Epithelial cell of prostate (primary cell): ENCODE measurements at regions not wholly inside any gene's neighbourhood (a gene's known extent, or its start where the extent isn't known, plus 50 kb on each side); places are given as distances from the start of the nearest gene placed in this dataset.
"Not testable (repeated sequence)": the region's sequence is repeated elsewhere in the genome, so short reads cannot be mapped to it uniquely, and the experiment has no call there.

ENCODE experiments used
- DNase-seq: peaks from one replicate; pipeline ENCODE4 v3.0.0-alpha.2; 2011; ENCODE audit warnings: low read depth, low spot score
- H3K27ac ChIP-seq: fragments of 450-650 bp; 2 replicates; pipeline ENCODE4 v1.5.1; 2017; ENCODE audit warnings: mild to moderate bottlenecking

GRCh38 chr1:218494449-218494852 lies 149.3 kb downstream of the TGFB2 start:
- DNase-seq = no peak
- H3K27ac ChIP-seq = no peak overlapping the region

GRCh38 chr1:218495931-218496330 lies 150.8 kb downstream of the TGFB2 start:
- no peak for DNase-seq
- H3K27ac ChIP-seq = peak overlapping the region; percentile 78

- peak overlapping the region; percentile 78 for H3K27ac ChIP-seq
- DNase-seq = peak; percentile 100
Measured at GRCh38 chr1:218496561-218496960, 151.4 kb downstream of the TGFB2 start.

- H3K27ac ChIP-seq = peak overlapping the region; percentile 78
- no peak for DNase-seq
Measured at GRCh38 chr1:218498056-218498938, 153.2 kb downstream of the TGFB2 start.

- peak overlapping the region; percentile 78 for H3K27ac ChIP-seq
- DNase-seq = peak; percentile 77
Measured at GRCh38 chr1:218499011-218499691, 154.0 kb downstream of the TGFB2 start.

GRCh38 chr1:218499911-218500310 lies 154.8 kb downstream of the TGFB2 start:
- H3K27ac ChIP-seq = peak overlapping the region; percentile 78
- DNase-seq = no peak

- DNase-seq = no peak
- H3K27ac ChIP-seq = no peak overlapping the region
Measured at GRCh38 chr1:218501161-218501560, 156.0 kb downstream of the TGFB2 start.

- no peak overlapping the region for H3K27ac ChIP-seq
- DNase-seq = no peak
Measured at GRCh38 chr1:218502383-218502782, 157.2 kb downstream of the TGFB2 start.

GRCh38 chr1:218503102-218503501 lies 158.0 kb downstream of the TGFB2 start:
- no peak for DNase-seq
- H3K27ac ChIP-seq = no peak overlapping the region

GRCh38 chr1:218507355-218508002 lies 162.3 kb downstream of the TGFB2 start:
- H3K27ac ChIP-seq = no peak overlapping the region
- no peak for DNase-seq

GRCh38 chr1:218510153-218510772 lies 165.1 kb downstream of the TGFB2 start:
- no peak overlapping the region for H3K27ac ChIP-seq
- DNase-seq = no peak

GRCh38 chr1:218513328-218513727 lies 168.2 kb downstream of the TGFB2 start:
- DNase-seq = no peak
- no peak overlapping the region for H3K27ac ChIP-seq

- no peak overlapping the region for H3K27ac ChIP-seq
- DNase-seq = no peak
Measured at GRCh38 chr1:218514689-218515088, 169.6 kb downstream of the TGFB2 start.

GRCh38 chr1:218516526-218516925 lies 171.4 kb downstream of the TGFB2 start:
- no peak for DNase-seq

GRCh38 chr1:218517459-218517858 lies 172.3 kb downstream of the TGFB2 start:
- no peak overlapping the region for H3K27ac ChIP-seq
- DNase-seq = no peak

More at GRCh38 chr1:218516526-218516925, 171.4 kb downstream of the TGFB2 start:
- no peak overlapping the region for H3K27ac ChIP-seq

GRCh38 chr1:218518216-218518740 lies 173.1 kb downstream of the TGFB2 start:
- H3K27ac ChIP-seq = no peak overlapping the region
- no peak for DNase-seq

- not testable (repeated sequence) for H3K27ac ChIP-seq, DNase-seq
Measured at GRCh38 chr1:218520646-218521045, 175.5 kb downstream of the TGFB2 start.

- H3K27ac ChIP-seq = no peak overlapping the region
- no peak for DNase-seq
Measured at GRCh38 chr1:218521414-218522169, 176.5 kb downstream of the TGFB2 start.

- DNase-seq = no peak
- no peak overlapping the region for H3K27ac ChIP-seq
Measured at GRCh38 chr1:218524526-218524925, 179.4 kb downstream of the TGFB2 start.

- H3K27ac ChIP-seq = no peak overlapping the region
- DNase-seq = no peak
Measured at GRCh38 chr1:218525031-218525430, 179.9 kb downstream of the TGFB2 start.
